Endothelial cell of umbilical vein (primary cell): ENCODE measurements at regions not wholly inside any gene's neighbourhood (a gene's known extent, or its start where the extent isn't known, plus 50 kb on each side); places are given as distances from the start of the nearest gene placed in this dataset.

Experiments used
- EZH2 ChIP-seq: IDR thresholded peaks from 2 replicates; pipeline ENCODE4 v1.6.1; 2012; ENCODE audit warnings: borderline replicate concordance, low read depth, mild to moderate bottlenecking, moderate library complexity, low read length, inconsistent platforms; ENCODE audit not compliant: severe bottlenecking
- GATA2 ChIP-seq: IDR thresholded peaks from 2 replicates; pipeline ENCODE4 v1.7.0; 2011; ENCODE audit warnings: low read depth, mild to moderate bottlenecking, moderate library complexity, mixed read lengths, low read length; ENCODE audit not compliant: insufficient read length, insufficient read depth
- JUN ChIP-seq: IDR thresholded peaks from 2 replicates; pipeline ENCODE4 v1.6.1; 2011; ENCODE audit warnings: borderline replicate concordance, low read depth; ENCODE audit not compliant: insufficient read length, insufficient read depth
- POLR2A ChIP-seq: IDR thresholded peaks from 2 replicates; pipeline ENCODE4 v1.6.1; 2012; ENCODE audit warnings: low read depth, mild to moderate bottlenecking, control low read depth, low read length
- POLR2AphosphoS5 ChIP-seq: IDR thresholded peaks from 2 replicates; pipeline ENCODE4 v1.6.1; 2012; ENCODE audit warnings: low read depth, mild to moderate bottlenecking, control low read depth, low read length, moderate library complexity; ENCODE audit not compliant: insufficient read depth
- TF ChIP-seq, protein P1 (sequence below), 2 donors: IDR thresholded peaks; 1 replicate in 1 of 2; 2 replicates in 1 of 2; pipeline ENCODE4 v1.5.1; 2011; ENCODE audit warnings: low read length in 2 of 2, mild to moderate bottlenecking in 2 of 2, moderate library complexity in 2 of 2, control low read depth in 1 of 2, inconsistent platforms in 1 of 2, low read depth in 1 of 2; ENCODE audit not compliant: insufficient read depth in 1 of 2; ENCODE audit errors: extremely low read depth in 1 of 2
- TF ChIP-seq, protein P2 (sequence below): IDR thresholded peaks from 2 replicates; pipeline ENCODE4 v1.6.1; 2011; ENCODE audit not compliant: insufficient read depth, insufficient read length

DNA sequence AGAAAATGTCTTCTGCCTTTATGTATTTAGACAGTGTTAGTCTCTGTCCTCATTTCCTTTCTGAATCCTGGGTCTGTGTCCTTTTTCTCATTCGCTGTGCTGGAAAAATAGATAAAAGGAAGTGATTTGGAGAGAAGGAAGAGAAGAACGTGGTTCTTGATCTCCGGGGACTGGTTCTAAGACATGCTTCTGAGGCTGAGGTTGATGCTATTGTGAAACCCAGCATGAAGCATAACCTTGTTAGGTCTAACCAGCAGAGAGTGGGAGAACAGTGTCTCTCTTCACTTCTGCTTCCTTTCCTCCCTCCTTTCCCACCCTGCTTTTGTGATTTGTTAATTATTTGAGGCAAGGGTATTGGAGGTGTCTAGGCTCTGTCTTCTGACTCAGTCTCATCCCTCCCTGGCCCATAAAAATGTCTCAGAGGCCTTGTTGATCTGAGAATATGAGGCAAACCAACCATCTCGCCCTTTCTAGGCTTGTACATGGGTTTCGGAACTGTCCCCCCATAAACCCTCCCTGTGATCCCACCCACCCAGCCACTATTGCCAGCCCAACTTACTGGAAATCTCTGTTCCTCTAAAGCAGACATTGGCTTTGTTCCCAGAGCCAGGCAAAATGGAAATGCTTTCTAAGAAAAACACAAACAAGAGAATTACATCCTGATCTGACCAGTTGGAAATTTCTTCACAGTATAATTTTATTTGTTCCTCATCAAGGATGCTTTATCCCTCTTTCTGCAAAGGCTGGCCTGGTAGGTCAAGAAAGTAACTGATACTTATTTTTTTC, 360.6 kb upstream of the TNP1 start:
- TF ChIP-seq GATA2 (no peak), EZH2 (no peak), POLR2A (no peak), JUN (no peak), POLR2AphosphoS5 (no peak)
- TF ChIP-seq, protein P1, sequence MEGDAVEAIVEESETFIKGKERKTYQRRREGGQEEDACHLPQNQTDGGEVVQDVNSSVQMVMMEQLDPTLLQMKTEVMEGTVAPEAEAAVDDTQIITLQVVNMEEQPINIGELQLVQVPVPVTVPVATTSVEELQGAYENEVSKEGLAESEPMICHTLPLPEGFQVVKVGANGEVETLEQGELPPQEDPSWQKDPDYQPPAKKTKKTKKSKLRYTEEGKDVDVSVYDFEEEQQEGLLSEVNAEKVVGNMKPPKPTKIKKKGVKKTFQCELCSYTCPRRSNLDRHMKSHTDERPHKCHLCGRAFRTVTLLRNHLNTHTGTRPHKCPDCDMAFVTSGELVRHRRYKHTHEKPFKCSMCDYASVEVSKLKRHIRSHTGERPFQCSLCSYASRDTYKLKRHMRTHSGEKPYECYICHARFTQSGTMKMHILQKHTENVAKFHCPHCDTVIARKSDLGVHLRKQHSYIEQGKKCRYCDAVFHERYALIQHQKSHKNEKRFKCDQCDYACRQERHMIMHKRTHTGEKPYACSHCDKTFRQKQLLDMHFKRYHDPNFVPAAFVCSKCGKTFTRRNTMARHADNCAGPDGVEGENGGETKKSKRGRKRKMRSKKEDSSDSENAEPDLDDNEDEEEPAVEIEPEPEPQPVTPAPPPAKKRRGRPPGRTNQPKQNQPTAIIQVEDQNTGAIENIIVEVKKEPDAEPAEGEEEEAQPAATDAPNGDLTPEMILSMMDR (IDR thresholded peaks at IDR 0.05; ENCODE audit: extremely low read depth in 1 of 2, insufficient read depth in 1 of 2, low read depth in 1 of 2, low read length in 2 of 2) = no peak
- TF ChIP-seq, protein P2, sequence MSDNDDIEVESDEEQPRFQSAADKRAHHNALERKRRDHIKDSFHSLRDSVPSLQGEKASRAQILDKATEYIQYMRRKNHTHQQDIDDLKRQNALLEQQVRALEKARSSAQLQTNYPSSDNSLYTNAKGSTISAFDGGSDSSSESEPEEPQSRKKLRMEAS = no peak
